DOHH2 (cell line): ENCODE measurements at regions not wholly inside any gene's neighbourhood (a gene's known extent, or its start where the extent isn't known, plus 50 kb on each side); places are given as distances from the start of the nearest gene placed in this dataset.

Experiments used
- CTCF ChIP-seq: fragments of 200-600 bp; sonication (generic); IDR thresholded peaks from one replicate; pipeline ENCODE4 v1.5.1; 2014; ENCODE audit warnings: antibody characterized with exemption, mild to moderate bottlenecking, low read depth, low read length; ENCODE audit not compliant: poor library complexity, severe bottlenecking
- EZH2phosphoT487 ChIP-seq: fragments of 200-600 bp; sonication (generic); IDR thresholded peaks from 2 replicates; pipeline ENCODE4 v1.6.1; 2017; ENCODE audit warnings: borderline replicate concordance, mild to moderate bottlenecking, antibody characterized with exemption, low read length, moderate library complexity, mixed read lengths

- no peak for TF ChIP-seq CTCF
- no peak for TF ChIP-seq EZH2phosphoT487
Measured at GRCh38 chr10:61543831-61544230, 90.7 kb upstream of the TMEM26 start.
